Loucy (cell line): ENCODE measurements at regions not wholly inside any gene's neighbourhood (a gene's known extent, or its start where the extent isn't known, plus 50 kb on each side); places are given as distances from the start of the nearest gene placed in this dataset.

Experiments used
- H2AFZ ChIP-seq: fragments of 200-600 bp; sonication (generic); 2 replicates; pipeline ENCODE4 v1.6.0; 2016; ENCODE audit warnings: antibody characterized with exemption, mild to moderate bottlenecking, low read length, moderate library complexity
- H3F3A ChIP-seq: fragments of 200-600 bp; 2 replicates; pipeline ENCODE4 v1.6.0; 2016; ENCODE audit warnings: antibody characterized with exemption, low read depth, mild to moderate bottlenecking
- H3K27me3 ChIP-seq: fragments of 200-600 bp; sonication (generic); 2 replicates; pipeline ENCODE4 v1.6.1; 2014; ENCODE audit warnings: low read length, mild to moderate bottlenecking; ENCODE audit not compliant: insufficient read depth, poor library complexity, severe bottlenecking
- H3K36me3 ChIP-seq: fragments of 200-600 bp; sonication (generic); 2 replicates; pipeline ENCODE4 v1.6.1; 2016; ENCODE audit warnings: low read length; ENCODE audit not compliant: insufficient read depth
- H3K4me1 ChIP-seq: fragments of 200-600 bp; sonication (generic); 2 replicates; pipeline ENCODE4 v1.5.1; 2014; ENCODE audit warnings: low read length, mild to moderate bottlenecking; ENCODE audit not compliant: insufficient read depth, poor library complexity, severe bottlenecking
- H3K4me2 ChIP-seq: fragments of 200-600 bp; sonication (generic); 2 replicates; pipeline ENCODE4 v1.6.0; 2014; ENCODE audit warnings: antibody characterized with exemption, low read length, low read depth, mild to moderate bottlenecking; ENCODE audit not compliant: poor library complexity, severe bottlenecking
- H3K4me3 ChIP-seq: fragments of 200-600 bp; sonication (generic); 2 replicates; pipeline ENCODE4 v1.5.1; 2014; ENCODE audit warnings: low read length, mild to moderate bottlenecking, mixed read lengths; ENCODE audit not compliant: poor library complexity, severe bottlenecking
- H3K79me2 ChIP-seq: fragments of 200-600 bp; sonication (generic); 2 replicates; pipeline ENCODE4 v1.6.1; 2014; ENCODE audit warnings: low read length; ENCODE audit not compliant: insufficient read depth
- H3K9ac ChIP-seq: fragments of 200-600 bp; sonication (generic); 2 replicates; pipeline ENCODE4 v1.6.0; 2014; ENCODE audit warnings: mild to moderate bottlenecking, low read depth, low read length, moderate library complexity; ENCODE audit not compliant: poor library complexity, severe bottlenecking
- H3K9me2 ChIP-seq: fragments of 200-600 bp; sonication (generic); replicated peaks from 2 replicates; pipeline ENCODE4 v1.6.1; 2016; ENCODE audit warnings: low read depth, low read length, mixed read lengths
- H3K9me3 ChIP-seq: fragments of 200-600 bp; sonication (generic); 2 replicates; pipeline ENCODE4 v1.6.1; 2014; ENCODE audit warnings: mild to moderate bottlenecking, antibody characterized with exemption, low read length, low read depth; ENCODE audit not compliant: insufficient read depth
- H4K20me1 ChIP-seq: fragments of 200-600 bp; sonication (generic); 2 replicates; pipeline ENCODE4 v1.6.0; 2014; ENCODE audit warnings: antibody characterized with exemption, low read length, mild to moderate bottlenecking; ENCODE audit not compliant: insufficient read depth, poor library complexity, severe bottlenecking
- EZH2phosphoT487 ChIP-seq: fragments of 200-600 bp; IDR thresholded peaks from 2 replicates; pipeline ENCODE4 v1.6.1; 2018; ENCODE audit warnings: antibody characterized with exemption, mild to moderate bottlenecking, moderate library complexity, borderline replicate concordance
- TF ChIP-seq, protein P1 (sequence below): fragments of 200-600 bp; sonication (generic); conservative IDR thresholded peaks from 2 replicates; pipeline ENCODE4 v1.5.1; 2014; ENCODE audit warnings: mild to moderate bottlenecking, antibody characterized with exemption, low read length

DNA sequence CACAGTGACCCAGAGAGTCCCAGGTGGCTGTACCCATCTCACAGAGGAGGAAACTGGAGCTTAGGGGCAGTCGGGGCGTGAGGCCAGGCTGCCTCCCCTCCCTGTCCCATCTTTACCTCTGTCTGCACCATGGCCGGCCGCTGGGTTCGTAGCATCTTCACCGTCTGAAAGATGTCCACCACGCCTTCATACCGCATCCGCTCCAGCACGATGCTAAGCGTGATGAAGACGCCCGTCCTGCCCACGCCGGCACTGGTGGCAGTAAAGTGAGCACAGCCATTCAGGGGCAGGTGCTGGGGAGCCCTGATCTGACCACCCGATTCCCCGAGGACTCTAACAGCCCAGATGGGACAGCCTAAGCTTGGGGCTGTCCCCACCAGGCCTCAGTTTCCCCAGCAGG, 132.8 kb downstream of the PTPRS start:
- Histone ChIP-seq H3K9me2 (no peaks in the 10 kb centered on the region), H2AFZ (no peak overlapping the region), H3K4me3 (no peak overlapping the region), H3K9me3 (no peaks in the 10 kb centered on the region), H3K27me3 (no peaks in the 10 kb centered on the region), H3K36me3 (no peaks in the 10 kb centered on the region), H3F3A (no peaks in the 10 kb centered on the region), H3K79me2 (no peaks in the 10 kb centered on the region), H4K20me1 (no peaks in the 10 kb centered on the region), H3K4me2 (no peak overlapping the region), H3K9ac (no peak overlapping the region), H3K4me1 (no peaks in the 10 kb centered on the region)
- TF ChIP-seq, protein P1, sequence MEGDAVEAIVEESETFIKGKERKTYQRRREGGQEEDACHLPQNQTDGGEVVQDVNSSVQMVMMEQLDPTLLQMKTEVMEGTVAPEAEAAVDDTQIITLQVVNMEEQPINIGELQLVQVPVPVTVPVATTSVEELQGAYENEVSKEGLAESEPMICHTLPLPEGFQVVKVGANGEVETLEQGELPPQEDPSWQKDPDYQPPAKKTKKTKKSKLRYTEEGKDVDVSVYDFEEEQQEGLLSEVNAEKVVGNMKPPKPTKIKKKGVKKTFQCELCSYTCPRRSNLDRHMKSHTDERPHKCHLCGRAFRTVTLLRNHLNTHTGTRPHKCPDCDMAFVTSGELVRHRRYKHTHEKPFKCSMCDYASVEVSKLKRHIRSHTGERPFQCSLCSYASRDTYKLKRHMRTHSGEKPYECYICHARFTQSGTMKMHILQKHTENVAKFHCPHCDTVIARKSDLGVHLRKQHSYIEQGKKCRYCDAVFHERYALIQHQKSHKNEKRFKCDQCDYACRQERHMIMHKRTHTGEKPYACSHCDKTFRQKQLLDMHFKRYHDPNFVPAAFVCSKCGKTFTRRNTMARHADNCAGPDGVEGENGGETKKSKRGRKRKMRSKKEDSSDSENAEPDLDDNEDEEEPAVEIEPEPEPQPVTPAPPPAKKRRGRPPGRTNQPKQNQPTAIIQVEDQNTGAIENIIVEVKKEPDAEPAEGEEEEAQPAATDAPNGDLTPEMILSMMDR: no peak
- TF ChIP-seq EZH2phosphoT487: no peak

DNA sequence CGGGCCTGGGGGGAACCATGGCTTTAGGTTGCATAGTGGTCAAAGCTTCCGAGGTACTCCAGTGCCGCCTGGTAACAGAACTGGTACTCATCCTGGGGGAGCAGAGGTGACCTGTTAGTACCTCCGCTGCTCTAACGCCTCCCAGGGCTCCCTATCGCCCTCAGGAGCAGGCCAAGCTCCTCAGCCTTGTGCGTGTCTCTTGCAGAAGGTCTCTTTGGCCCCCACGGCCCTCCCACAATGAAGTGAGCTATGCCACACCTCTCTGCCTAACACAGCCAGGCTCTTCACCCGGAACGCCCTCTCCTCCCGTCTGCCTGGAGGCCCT, 133.9 kb downstream of the PTPRS start:
- Histone ChIP-seq H2AFZ (no peak overlapping the region), H3K4me3 (no peak overlapping the region), H3K4me2 (no peak overlapping the region), H3K36me3 (no peaks in the 10 kb centered on the region), H3F3A (no peaks in the 10 kb centered on the region), H4K20me1 (no peaks in the 10 kb centered on the region), H3K9ac (no peak overlapping the region), H3K4me1 (no peaks in the 10 kb centered on the region), H3K79me2 (no peaks in the 10 kb centered on the region), H3K9me3 (no peaks in the 10 kb centered on the region), H3K27me3 (no peaks in the 10 kb centered on the region), H3K9me2 (no peaks in the 10 kb centered on the region)
- TF ChIP-seq, protein P1: no peak
- no peak for TF ChIP-seq EZH2phosphoT487

DNA sequence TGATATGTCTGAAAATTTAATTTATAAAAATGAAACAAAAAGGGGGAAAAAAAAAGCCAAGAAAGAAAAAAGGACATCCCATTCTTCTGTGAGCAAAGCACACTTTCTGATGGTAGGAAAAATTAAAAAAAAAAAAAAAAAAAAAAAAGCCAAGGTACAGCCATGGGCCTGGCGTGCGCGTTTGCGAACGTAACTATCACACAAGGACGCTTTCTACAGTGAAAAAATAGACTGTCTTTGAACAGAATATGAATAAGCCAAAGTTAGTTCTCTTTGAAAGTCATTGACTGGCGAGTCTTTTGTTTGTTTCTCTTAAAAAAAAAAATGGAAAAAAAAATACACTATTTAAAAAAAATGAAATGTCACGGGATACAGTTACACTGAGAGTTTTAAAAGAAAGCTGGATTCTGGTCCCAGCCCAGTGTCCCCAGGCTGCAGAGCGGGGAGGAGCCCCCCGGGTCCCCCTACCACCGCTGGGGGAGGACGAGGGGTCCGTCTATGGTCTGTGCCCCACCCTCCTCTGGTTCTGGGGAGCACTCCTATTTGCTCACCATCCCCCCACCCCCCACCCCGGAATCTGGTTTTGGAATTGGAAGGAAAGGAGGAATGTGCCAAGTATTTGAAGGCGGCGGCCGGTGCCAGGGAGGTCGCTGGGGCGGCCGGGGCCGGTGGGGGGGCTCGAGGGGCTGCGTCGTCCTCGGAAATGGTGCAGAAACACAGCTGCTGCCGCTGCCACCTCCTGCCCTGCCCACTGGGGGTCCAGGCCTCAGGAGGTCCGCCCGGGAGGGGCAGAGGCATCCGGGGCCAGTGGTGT, 134.5 kb downstream of the PTPRS start:
- H3K4me3 ChIP-seq: no peak overlapping the region

More for the DNA sequence above, 134.5 kb downstream of the PTPRS start:
- no peak overlapping the region for H3K9ac ChIP-seq
- no peak for TF ChIP-seq EZH2phosphoT487
- TF ChIP-seq, protein P1: no peak
- H4K20me1 ChIP-seq: no peaks in the 10 kb centered on the region
- no peaks in the 10 kb centered on the region for H3K9me2 ChIP-seq
- H2AFZ ChIP-seq: no peak overlapping the region
- no peaks in the 10 kb centered on the region for H3K79me2 ChIP-seq
- 0 out of 2 replicates have a peak, but pooled peaks cover under 1% of the 10 kb centered on the region for H3K9me3 ChIP-seq
- no peaks in the 10 kb centered on the region for H3K27me3 ChIP-seq
- H3K36me3 ChIP-seq: no peaks in the 10 kb centered on the region
- no peaks in the 10 kb centered on the region for H3F3A ChIP-seq
- H3K4me1 ChIP-seq: no peaks in the 10 kb centered on the region
- H3K4me2 ChIP-seq: no peak overlapping the region
